T47D (cell line): ENCODE measurements at regions not wholly inside any gene's neighbourhood (a gene's known extent, or its start where the extent isn't known, plus 50 kb on each side); places are given as distances from the start of the nearest gene placed in this dataset.
"Not testable (repeated sequence)": the region's sequence is repeated elsewhere in the genome, so short reads cannot be mapped to it uniquely, and the experiment has no call there.

ENCODE experiments used
- DNase-seq, 2 experiments: peaks; one replicate each; pipeline versions ENCODE4 v3.0.0 to v3.0.0-alpha.2; 2011 to 2012; ENCODE audit warnings: low read depth in 1 of 2, low spot score in 1 of 2
- in situ Hi-C: cut with HindIII; loops from 2 replicates; pipeline ENCODE4 v1.10.0; 2016; ENCODE audit warnings: low sequenced_read_pairs, low pct_unique_long_range_greater_than_20kb

GRCh38 chr2:87239558-87240215 is 218.0 kb upstream of the PLGLB1 start:
- in situ Hi-C loops, DNase-seq: not testable (repeated sequence)

- DNase-seq, in situ Hi-C loops: not testable (repeated sequence)
Measured at GRCh38 chr2:87246066-87246717, 224.5 kb upstream of the PLGLB1 start.

- in situ Hi-C loops, DNase-seq: not testable (repeated sequence)
Measured at GRCh38 chr2:87252046-87252445, 230.4 kb upstream of the PLGLB1 start.

- DNase-seq, in situ Hi-C loops: not testable (repeated sequence)
Measured at GRCh38 chr2:87254562-87254961, 232.9 kb upstream of the PLGLB1 start.

- in situ Hi-C loops, DNase-seq: not testable (repeated sequence)
Measured at GRCh38 chr2:87255410-87255809, 233.8 kb upstream of the PLGLB1 start.

GRCh38 chr2:87258887-87259286 is 237.2 kb upstream of the PLGLB1 start:
- in situ Hi-C loops, DNase-seq: not testable (repeated sequence)

- DNase-seq, in situ Hi-C loops: not testable (repeated sequence)
Measured at GRCh38 chr2:87262184-87262702, 240.6 kb upstream of the PLGLB1 start.

GRCh38 chr2:87263868-87264518 is 242.3 kb upstream of the PLGLB1 start:
- DNase-seq, in situ Hi-C loops: not testable (repeated sequence)

- in situ Hi-C loops, DNase-seq: not testable (repeated sequence)
Measured at GRCh38 chr2:87275192-87275591, 253.5 kb upstream of the PLGLB1 start.

- DNase-seq, in situ Hi-C loops: not testable (repeated sequence)
Measured at GRCh38 chr2:87275974-87276629, 254.5 kb upstream of the PLGLB1 start.

GRCh38 chr2:87276673-87277072 is 255.0 kb upstream of the PLGLB1 start:
- DNase-seq, in situ Hi-C loops: not testable (repeated sequence)

- in situ Hi-C loops: not testable (repeated sequence)
Measured at GRCh38 chr2:87277734-87278133, 256.1 kb upstream of the PLGLB1 start.

GRCh38 chr2:87280596-87281355 is 259.1 kb upstream of the PLGLB1 start:
- in situ Hi-C loops, DNase-seq: not testable (repeated sequence)

More at GRCh38 chr2:87277734-87278133, 256.1 kb upstream of the PLGLB1 start:
- not testable (repeated sequence) for DNase-seq

- in situ Hi-C loops: not testable (repeated sequence)
Measured at GRCh38 chr2:87283735-87284470, 262.3 kb upstream of the PLGLB1 start.

GRCh38 chr2:87284471-87284772 is 262.8 kb upstream of the PLGLB1 start:
- in situ Hi-C loops, DNase-seq: not testable (repeated sequence)

More at GRCh38 chr2:87283735-87284470, 262.3 kb upstream of the PLGLB1 start:
- not testable (repeated sequence) for DNase-seq

- in situ Hi-C loops, DNase-seq: not testable (repeated sequence)
Measured at GRCh38 chr2:87285139-87285538, 263.5 kb upstream of the PLGLB1 start.
